ENCODE measurements at regions not wholly inside any gene's neighbourhood (a gene's known extent, or its start where the extent isn't known, plus 50 kb on each side); places are given as distances from the start of the nearest gene placed in this dataset.

DNA sequence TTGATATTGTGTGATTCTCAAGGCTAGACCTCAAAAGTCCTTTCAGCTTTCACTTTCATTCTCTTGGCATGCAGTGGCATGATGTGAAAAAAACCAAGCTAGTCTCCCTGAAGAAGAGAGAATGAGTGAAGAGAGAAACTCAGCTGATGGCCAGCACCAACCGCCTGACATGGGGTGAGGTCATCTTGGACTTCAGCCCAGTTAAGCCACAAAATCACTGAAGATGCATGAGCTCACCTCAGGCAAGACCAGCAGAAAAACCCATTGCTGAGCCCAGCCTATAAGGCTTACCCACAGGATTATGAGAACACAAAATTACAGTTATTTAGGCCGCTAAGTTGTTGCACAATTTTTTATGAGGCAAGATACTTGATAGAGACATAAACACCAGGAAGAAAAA, 496.5 kb downstream of the TOX3 start:
- Histone ChIP-seq H3K9ac (ENCODE audit: insufficient read depth, low read depth, low read length) (no peak overlapping the region), H4K20me1 (ENCODE audit: insufficient read depth, low read length) (no peaks in the 10 kb centered on the region), H2AFZ (ENCODE audit: low read length) (no peak overlapping the region), H3K4me1 (ENCODE audit: insufficient read depth, low read length) (peaks cover 19% of the 10 kb centered on the region), H3K4me3 (replicated peaks in 1 of 3; ENCODE audit: insufficient read depth in 1 of 3, low read depth in 2 of 3, low read length in 3 of 3) (no peak overlapping the region), H3K36me3 (replicated peaks in 1 of 2; ENCODE audit: control insufficient read depth in 1 of 2, insufficient read depth in 2 of 2, low read length in 2 of 2) (no peaks in the 10 kb centered on the region), H3K27me3 (ENCODE audit: control insufficient read depth in 1 of 2, insufficient read depth in 2 of 2, low read length in 2 of 2) (no peaks in the 10 kb centered on the region), H3K79me2 (ENCODE audit: insufficient read depth, low read length) (no peaks in the 10 kb centered on the region), H3K4me2 (ENCODE audit: low read depth, low read length) (no peak overlapping the region), H3K9me3 (ENCODE audit: low read length) (0 out of 2 replicates have a peak, but pooled peaks cover 5% of the 10 kb centered on the region), H3K27ac (ENCODE audit: extremely low read length, insufficient read depth, low read length) (no peak overlapping the region)
- DNase-seq (ENCODE audit: low spot score) (peak; percentile 5), ATAC-seq (no peak; the same call in 2 of the 3 replicates), FAIRE-seq (no peak)
- CTCF ChIA-PET (ENCODE audit: low intra/inter-chr PET ratio, low total read pairs): no interaction called here
- in situ Hi-C loops (cut with HindIII; ENCODE audit: extremely low pct_ligation_motif_present, low pct_unique_long_range_greater_than_20kb) (no loop called here), intact Hi-C loops (cut with micrococcal nuclease; ENCODE audit: unreplicated experiment) (no loop called here)
- BruUV-seq (replicated peaks): no TSS peak
- POLR2A ChIA-PET: no interaction called here
- 11% methylated on average over 2 of the region's 2 CpGs for WGBS (ENCODE audit: low lambda C conversion rate)
- TF ChIP-seq ZNF75D (CRISPR knock-in tag; IDR thresholded peaks at IDR 0.05; ENCODE audit: borderline replicate concordance) (no peak), ZNF124 (CRISPR knock-in tag; IDR thresholded peaks at IDR 0.05) (no peak), SETDB1 (CRISPR knock-in tag; IDR thresholded peaks at IDR 0.05; ENCODE audit: borderline replicate concordance) (0 out of 2 replicates have a peak, but pooled peaks have one; percentile 55), ZNF331 (CRISPR knock-in tag; IDR thresholded peaks at IDR 0.05) (peak; percentile 99), CEBPB (IDR thresholded peaks at IDR 0.05; ENCODE audit: borderline replicate concordance, low read depth, low read length) (peak; percentile 41; the same call in 1 of the 2 replicates)

DNA sequence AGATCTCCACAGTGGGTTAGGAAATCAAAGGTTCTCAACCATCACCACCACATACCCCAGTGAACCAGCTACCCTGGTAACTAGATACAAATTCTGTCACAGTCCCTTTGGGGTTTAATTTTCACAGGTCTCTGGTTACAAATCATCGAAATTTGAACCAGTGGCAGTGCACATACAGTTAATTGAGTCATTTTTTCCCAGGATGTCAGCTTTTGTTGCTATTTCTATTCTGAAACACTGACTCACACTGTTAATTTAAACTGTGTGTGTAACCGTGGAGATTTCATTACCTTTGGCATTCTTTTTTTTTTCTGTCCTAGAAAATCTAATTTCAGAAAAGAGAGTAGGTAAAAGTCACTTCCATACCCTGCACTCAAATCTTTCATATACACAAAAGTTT, 511.5 kb downstream of the TOX3 start:
- ChIA-PET CTCF (ENCODE audit: low intra/inter-chr PET ratio, low total read pairs) (no interaction called here), POLR2A (no interaction called here)
- TF ChIP-seq ZNF430 (CRISPR knock-in tag; IDR thresholded peaks at IDR 0.05) (no peak), NFKBIZ (CRISPR knock-in tag; IDR thresholded peaks at IDR 0.05) (no peak), ZNF12 (CRISPR knock-in tag; IDR thresholded peaks at IDR 0.05) (no peak), REPIN1 (CRISPR knock-in tag; IDR thresholded peaks at IDR 0.05; ENCODE audit: borderline replicate concordance, low read depth) (no peak), NFRKB (IDR thresholded peaks at IDR 0.05) (no peak), MAZ (IDR thresholded peaks at IDR 0.05; ENCODE audit: borderline replicate concordance, low read depth, low read length) (no peak), MAZ (CRISPR knock-in tag; IDR thresholded peaks at IDR 0.05; ENCODE audit: low read depth) (no peak), BRCA1 (CRISPR knock-in tag; IDR thresholded peaks at IDR 0.05) (no peak), KLF13 (CRISPR knock-in tag; IDR thresholded peaks at IDR 0.05) (no peak)
- TF ChIP-seq, protein P1, sequence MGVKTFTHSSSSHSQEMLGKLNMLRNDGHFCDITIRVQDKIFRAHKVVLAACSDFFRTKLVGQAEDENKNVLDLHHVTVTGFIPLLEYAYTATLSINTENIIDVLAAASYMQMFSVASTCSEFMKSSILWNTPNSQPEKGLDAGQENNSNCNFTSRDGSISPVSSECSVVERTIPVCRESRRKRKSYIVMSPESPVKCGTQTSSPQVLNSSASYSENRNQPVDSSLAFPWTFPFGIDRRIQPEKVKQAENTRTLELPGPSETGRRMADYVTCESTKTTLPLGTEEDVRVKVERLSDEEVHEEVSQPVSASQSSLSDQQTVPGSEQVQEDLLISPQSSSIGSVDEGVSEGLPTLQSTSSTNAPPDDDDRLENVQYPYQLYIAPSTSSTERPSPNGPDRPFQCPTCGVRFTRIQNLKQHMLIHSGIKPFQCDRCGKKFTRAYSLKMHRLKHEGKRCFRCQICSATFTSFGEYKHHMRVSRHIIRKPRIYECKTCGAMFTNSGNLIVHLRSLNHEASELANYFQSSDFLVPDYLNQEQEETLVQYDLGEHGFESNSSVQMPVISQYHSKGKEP (CRISPR knock-in tag; IDR thresholded peaks at IDR 0.05): no peak
- H3K9ac ChIP-seq (ENCODE audit: insufficient read depth, low read depth, low read length): no peak overlapping the region
- H3K4me3 ChIP-seq (replicated peaks in 1 of 3; ENCODE audit: insufficient read depth in 1 of 3, low read depth in 2 of 3, low read length in 3 of 3): no peak overlapping the region
- intact Hi-C loops (cut with micrococcal nuclease; ENCODE audit: unreplicated experiment): no loop called here
- H3K9me3 ChIP-seq (ENCODE audit: low read length): no peaks in the 10 kb centered on the region
- no TSS peak for BruUV-seq (replicated peaks)
- H3K4me2 ChIP-seq (ENCODE audit: low read depth, low read length): no peak overlapping the region
- H4K20me1 ChIP-seq (ENCODE audit: insufficient read depth, low read length): no peaks in the 10 kb centered on the region
- in situ Hi-C loops (cut with HindIII; ENCODE audit: extremely low pct_ligation_motif_present, low pct_unique_long_range_greater_than_20kb): no loop called here
- no peaks in the 10 kb centered on the region for H3K79me2 ChIP-seq (ENCODE audit: insufficient read depth, low read length)
- H2AFZ ChIP-seq (ENCODE audit: low read length): no peak overlapping the region
- no peaks in the 10 kb centered on the region for H3K27me3 ChIP-seq (ENCODE audit: control insufficient read depth in 1 of 2, insufficient read depth in 2 of 2, low read length in 2 of 2)
- no peak overlapping the region for H3K27ac ChIP-seq (ENCODE audit: extremely low read length, insufficient read depth, low read length)
- H3K4me1 ChIP-seq (ENCODE audit: insufficient read depth, low read length): no peaks in the 10 kb centered on the region
- DNase-seq (ENCODE audit: low spot score) (no peak), ATAC-seq (no peak), FAIRE-seq (no peak)
- no peaks in the 10 kb centered on the region for H3K36me3 ChIP-seq (replicated peaks in 1 of 2; ENCODE audit: control insufficient read depth in 1 of 2, insufficient read depth in 2 of 2, low read length in 2 of 2)
- 0% methylated on average over 2 of the region's 2 CpGs for WGBS (ENCODE audit: low lambda C conversion rate)
